ENCODE measurements at regions not wholly inside any gene's neighbourhood (a gene's known extent, or its start where the extent isn't known, plus 50 kb on each side); places are given as distances from the start of the nearest gene placed in this dataset.
"Not testable (repeated sequence)": the region's sequence is repeated elsewhere in the genome, so short reads cannot be mapped to it uniquely, and the experiment has no call there.

DNA sequence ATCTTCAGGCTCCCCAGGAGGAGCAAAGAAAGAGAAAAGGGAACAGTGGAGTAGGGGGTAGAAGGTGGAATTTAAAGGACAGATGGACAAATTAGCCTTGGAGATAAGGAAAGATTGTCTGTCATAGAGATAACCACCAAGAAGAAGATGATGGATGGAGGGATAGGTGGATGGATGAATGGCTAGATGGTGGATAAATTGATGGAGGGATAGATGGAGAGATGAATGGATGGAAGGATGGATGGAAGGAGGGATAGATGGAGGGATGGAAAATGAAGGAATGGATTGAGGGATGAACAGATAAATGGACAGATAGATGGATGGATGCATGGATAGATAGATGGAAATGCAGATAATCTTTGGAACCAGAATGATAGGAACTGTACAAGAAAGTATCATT lies 102.8 kb downstream of the TNFAIP3 start:
- no peak for ATAC-seq
- DNase-seq: no peak

- DNase-seq (peak; percentile 70), ATAC-seq (peak; percentile 87)
Observed at GRCh38 chr6:137970368-137970767, 103.3 kb downstream of the TNFAIP3 start.

- no peak for DNase-seq
- ATAC-seq: no peak
Observed at GRCh38 chr6:137973201-137973600, 106.1 kb downstream of the TNFAIP3 start.

DNA sequence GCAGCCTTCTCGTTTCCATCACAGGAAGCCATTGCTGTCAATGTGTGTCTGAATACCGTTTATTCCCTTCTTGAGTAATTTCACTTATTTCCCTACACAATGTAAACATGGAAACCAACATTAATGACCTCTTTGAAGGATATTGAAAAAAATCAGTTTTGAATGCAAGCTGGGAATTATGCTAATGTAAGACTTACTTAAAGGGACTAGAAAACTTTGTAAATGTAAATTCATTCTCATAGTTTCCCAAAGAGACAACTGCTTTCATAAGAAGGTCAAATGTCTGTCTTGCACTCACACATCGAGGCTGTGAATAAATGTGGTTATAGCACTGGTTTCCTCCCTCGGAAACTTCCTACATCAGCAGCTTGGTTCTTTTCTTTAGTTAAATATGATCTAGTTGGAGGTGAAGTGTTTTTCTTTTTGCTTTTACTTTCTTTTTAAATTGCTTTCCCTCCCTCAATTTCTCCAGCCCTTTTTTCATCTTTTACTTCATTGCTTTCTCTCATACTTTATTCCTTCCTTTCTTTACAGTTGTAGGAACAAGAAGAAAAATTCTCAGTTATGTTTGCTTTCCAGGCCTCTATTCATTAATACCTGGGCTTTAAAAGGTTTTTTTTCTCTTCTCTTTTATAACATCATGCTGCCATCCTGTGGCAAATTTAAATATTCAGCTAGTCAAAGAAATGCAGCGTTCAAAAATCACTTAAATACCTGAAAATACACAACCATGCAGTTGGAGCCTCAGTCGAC lies 108.3 kb downstream of the TNFAIP3 start:
- no peak for DNase-seq
- peak; percentile 67 for ATAC-seq

GRCh38 chr6:137976430-137976829 lies 109.4 kb downstream of the TNFAIP3 start:
- ATAC-seq: no peak
- no peak for DNase-seq

GRCh38 chr6:137977206-137977605 lies 110.1 kb downstream of the TNFAIP3 start:
- DNase-seq (no peak), ATAC-seq (no peak)

DNA sequence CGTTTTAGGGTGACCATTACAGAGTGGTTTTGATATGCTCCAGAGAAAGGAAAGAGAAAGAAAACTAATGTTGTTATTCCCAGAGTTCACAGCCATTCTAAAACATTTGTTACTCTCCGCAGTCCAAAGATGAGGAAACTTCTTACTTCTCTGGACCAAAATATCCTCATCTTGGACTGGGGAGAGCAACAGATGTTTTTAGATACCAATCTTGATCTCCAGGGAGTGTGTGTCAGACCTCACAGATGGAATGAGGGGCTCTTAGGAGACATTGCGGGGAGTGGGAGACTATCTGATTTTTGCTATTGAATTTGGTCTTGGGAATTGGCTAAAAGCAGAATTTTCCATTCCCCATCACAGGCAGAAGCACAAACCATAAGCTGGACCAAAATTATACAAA lies 110.8 kb downstream of the TNFAIP3 start:
- DNase-seq (no peak), ATAC-seq (no peak)

GRCh38 chr6:137978252-137978896 lies 111.3 kb downstream of the TNFAIP3 start:
- DNase-seq (no peak), ATAC-seq (peak; percentile 50)

DNA sequence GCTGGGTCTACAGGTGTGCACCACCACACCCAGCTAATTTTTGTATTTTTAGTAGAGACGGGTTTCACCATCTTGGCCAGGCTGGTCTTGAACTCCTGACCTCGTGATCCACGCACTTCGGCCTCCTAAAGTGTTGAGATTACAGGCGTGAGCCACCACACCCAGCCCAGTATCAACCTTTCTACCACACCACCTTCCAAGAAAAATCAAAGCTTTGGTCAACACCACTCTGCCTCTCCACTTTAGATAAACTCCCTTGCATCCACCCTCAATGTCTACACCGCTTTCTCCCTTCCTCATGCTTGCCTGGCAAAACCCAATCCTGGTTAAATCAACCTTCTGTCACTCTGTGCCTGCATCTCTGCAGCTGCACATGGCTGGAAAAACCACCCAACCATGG lies 112.2 kb downstream of the TNFAIP3 start:
- ATAC-seq, DNase-seq: not testable (repeated sequence)

GRCh38 chr6:137980777-137981176 lies 113.7 kb downstream of the TNFAIP3 start:
- DNase-seq: no peak
- no peak for ATAC-seq

GRCh38 chr6:137981758-137982157 lies 114.7 kb downstream of the TNFAIP3 start:
- no peak for ATAC-seq
- DNase-seq: no peak

- DNase-seq (no peak), ATAC-seq (no peak)
Observed at GRCh38 chr6:137982418-137983189, 115.5 kb downstream of the TNFAIP3 start.

- ATAC-seq: no peak
- DNase-seq: no peak
Observed at GRCh38 chr6:137983269-137983668, 116.2 kb downstream of the TNFAIP3 start.

DNA sequence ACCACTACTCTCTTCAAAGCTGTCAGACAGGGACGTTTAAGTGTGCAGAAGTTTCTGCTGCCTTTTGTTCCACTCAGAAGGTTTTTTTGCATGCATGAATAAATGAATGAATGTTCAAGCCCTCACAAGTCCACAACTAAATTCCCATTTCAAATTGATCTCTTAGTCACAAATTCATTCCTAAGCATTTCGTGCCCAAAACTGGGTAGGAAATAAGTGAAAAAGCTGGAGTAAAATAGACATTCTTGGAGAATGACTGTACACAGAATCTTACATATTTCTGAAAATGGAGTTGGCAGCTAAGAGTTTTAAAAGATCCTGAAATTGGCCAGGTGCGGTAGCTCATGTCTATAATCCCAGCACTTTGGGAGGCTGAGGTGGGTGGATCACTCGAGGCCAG lies 117.6 kb downstream of the PERP start:
- DNase-seq (no peak), ATAC-seq (no peak)

DNA sequence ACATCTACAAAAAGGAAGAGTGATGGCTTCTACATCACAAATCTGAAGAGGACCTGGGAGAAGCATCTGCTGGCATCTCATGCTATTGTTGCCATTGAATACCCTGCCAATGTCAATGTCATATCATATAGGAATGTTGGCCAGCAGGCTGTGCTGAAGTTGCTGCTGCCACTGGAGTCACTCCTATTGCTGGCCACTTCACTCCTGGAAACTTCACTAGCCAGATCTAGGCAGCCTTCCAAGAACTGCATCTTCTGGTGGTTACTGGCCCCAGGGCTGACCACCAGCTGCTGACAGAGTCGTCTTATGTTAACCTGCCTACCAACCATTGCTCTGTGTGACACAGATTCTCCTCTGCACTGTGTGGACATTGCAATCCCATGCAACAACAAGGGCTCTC lies 111.8 kb downstream of the PERP start:
- DNase-seq (no peak), ATAC-seq (no peak)

GRCh38 chr6:137998461-137999019 lies 108.7 kb downstream of the PERP start:
- ATAC-seq (no peak), DNase-seq (no peak)

- no peak for DNase-seq
- ATAC-seq: no peak
Observed at GRCh38 chr6:137999815-138000214, 107.4 kb downstream of the PERP start.

DNA sequence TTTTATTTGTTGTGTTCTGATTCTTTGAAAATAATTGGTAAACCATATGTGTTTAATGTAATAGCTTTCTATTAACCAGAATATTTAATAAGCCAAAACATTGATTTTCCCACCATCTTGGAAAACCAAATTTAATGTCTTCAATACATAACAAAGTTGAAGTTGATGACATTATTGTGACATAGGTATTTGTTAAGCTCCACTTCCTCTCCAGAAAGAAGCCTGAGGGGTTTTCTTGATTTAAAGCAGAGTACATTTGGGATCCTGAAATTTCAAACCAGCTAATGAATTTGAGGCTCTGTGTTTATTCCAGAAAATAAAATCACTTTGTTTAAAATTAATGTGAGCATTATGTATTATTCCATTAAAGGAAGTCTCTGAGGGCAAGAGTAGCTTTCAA lies 106.3 kb downstream of the PERP start:
- DNase-seq (no peak), ATAC-seq (no peak)

- DNase-seq: peak; percentile 72
- no peak for ATAC-seq
Observed at GRCh38 chr6:138001750-138002349, 105.4 kb downstream of the PERP start.

GRCh38 chr6:138004430-138005287 lies 102.6 kb downstream of the PERP start:
- DNase-seq (peak; percentile 27), ATAC-seq (no peak)

DNA sequence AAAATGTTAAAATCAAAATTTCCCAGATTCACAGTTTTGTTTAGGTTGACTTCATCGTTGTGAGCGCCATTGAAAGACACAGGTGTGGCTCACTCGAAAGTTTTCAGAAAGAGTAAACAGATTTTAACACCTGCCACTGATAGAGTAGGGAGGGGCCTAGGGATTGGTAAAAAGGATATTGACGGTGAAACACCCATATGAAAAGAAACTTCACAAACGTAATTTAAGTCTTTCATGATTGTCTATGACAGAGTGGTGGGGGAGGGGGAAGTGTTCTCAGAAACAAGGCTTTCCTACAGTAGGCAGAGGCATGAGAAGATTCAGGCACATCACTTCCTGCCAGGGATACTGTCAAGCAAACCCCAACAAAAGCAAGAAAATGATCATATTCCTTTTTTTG lies 101.4 kb downstream of the PERP start:
- ATAC-seq (no peak), DNase-seq (no peak)

Data from stimulated activated naive CD8-positive, alpha-beta T cell treated with anti-CD3 and anti-CD28 coated beads, Interleukin-15, Interleukin-2, amounts not matched to agents 100 U/mL and 50 U/mL, for 24 hours (primary cell).